GM23248 (cell line): ENCODE measurements at regions not wholly inside any gene's neighbourhood (a gene's known extent, or its start where the extent isn't known, plus 50 kb on each side); places are given as distances from the start of the nearest gene placed in this dataset.

Experiments
- EZH2 ChIP-seq: fragments of 200-600 bp; sonication (generic); IDR thresholded peaks from 2 replicates; pipeline ENCODE4 v1.6.1; 2018; ENCODE audit warnings: antibody characterized with exemption, mild to moderate bottlenecking; ENCODE audit not compliant: insufficient read depth, poor library complexity, severe bottlenecking
- EZH2phosphoT487 ChIP-seq: fragments of 200-600 bp; sonication (generic); IDR thresholded peaks from 2 replicates; pipeline ENCODE4 v1.6.1; 2018; ENCODE audit warnings: antibody characterized with exemption, moderate library complexity, mild to moderate bottlenecking, low read depth; ENCODE audit not compliant: insufficient read depth

DNA sequence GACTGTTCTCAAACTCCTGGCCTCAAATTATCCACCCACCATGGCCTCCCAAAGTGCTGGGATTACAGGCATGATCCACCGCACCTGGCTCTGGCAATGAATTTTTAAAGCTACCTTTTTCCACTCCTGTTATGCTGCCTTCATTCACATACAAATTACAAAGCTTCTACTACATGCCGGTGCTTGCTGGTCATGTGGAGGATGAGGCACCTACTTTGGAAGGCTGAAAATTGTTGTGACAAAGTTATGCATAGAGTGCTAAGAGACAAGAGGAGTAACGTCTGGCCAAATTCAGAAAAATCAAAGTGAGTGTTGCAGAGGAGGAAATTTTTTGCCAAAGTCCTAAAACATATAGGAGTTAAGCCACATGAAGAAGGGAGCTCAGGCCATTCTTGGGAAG, 191.7 kb upstream of the PPFIA2 start:
- no peak for TF ChIP-seq EZH2
- TF ChIP-seq EZH2phosphoT487, result no peak
